ENCODE measurements at regions not wholly inside any gene's neighbourhood (a gene's known extent, or its start where the extent isn't known, plus 50 kb on each side); places are given as distances from the start of the nearest gene placed in this dataset.

DNA sequence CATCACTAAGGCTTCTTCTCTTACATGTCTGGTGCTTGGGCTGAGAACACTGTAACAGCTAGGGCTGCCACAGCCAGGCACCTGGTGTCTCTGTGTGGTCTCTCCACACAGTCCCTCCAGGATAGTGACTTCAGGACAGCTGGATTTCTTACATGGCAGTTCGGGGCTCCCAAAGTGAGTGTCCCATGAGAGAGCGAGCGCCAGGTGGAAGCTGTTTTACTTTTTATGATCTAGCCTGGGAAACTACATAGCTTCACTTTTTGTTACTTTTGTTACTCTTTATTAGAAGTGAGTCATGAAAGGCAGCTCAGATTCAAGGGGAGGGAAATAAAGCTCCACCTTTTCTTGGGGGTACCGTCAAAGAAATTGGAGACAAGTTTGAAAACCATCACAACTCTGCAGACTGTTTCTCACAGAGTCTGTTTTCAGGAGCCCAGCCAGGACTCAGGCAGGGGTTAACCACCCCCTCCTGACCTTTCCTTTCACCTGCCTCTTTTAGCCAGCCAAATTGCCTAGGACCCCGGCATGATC is 373.0 kb downstream of the MID1IP1 start:
- Histone ChIP-seq H3K27ac (ENCODE audit: extremely low read depth, low read depth, low read length) (no peak overlapping the region), H3K79me2 (ENCODE audit: control insufficient read depth, insufficient read depth, low read length) (no peaks in the 10 kb centered on the region), H3K9me1 (ENCODE audit: control insufficient read depth, insufficient read depth, low read length) (no peaks in the 10 kb centered on the region), H2AFZ (ENCODE audit: low read depth, low read length) (no peak overlapping the region), H3K9me3 (replicated peaks; ENCODE audit: control insufficient read depth, insufficient read depth, low read depth, low read length) (no peaks in the 10 kb centered on the region), H4K20me1 (replicated peaks; ENCODE audit: control insufficient read depth, insufficient read depth, low read length) (no peaks in the 10 kb centered on the region), H3K4me1 (replicated peaks in 1 of 2; ENCODE audit: control insufficient read depth in 2 of 2, insufficient read depth in 2 of 2, low read length in 2 of 2) (no peaks in the 10 kb centered on the region; a peak in 1 of 5 replicates), H3K4me2 (ENCODE audit: insufficient read depth, low read length) (no peak overlapping the region), H3K27me3 (ENCODE audit: control insufficient read depth in 2 of 2, insufficient read depth in 2 of 2, low read length in 2 of 2) (peaks cover 0 to 15% of the 10 kb centered on the region in 2 experiments; a peak in 2 of 5 replicates), H3K4me3 (no peak overlapping the region), H3K9ac (ENCODE audit: insufficient read depth in 1 of 2, low read depth in 2 of 2, low read length in 2 of 2) (no peak overlapping the region; a peak in 1 of 4 replicates), H3K36me3 (ENCODE audit: control insufficient read depth, insufficient read depth, low read length) (no peaks in the 10 kb centered on the region)
- WGBS (ENCODE audit: insufficient coverage, low coverage, missing lambda C conversion rate) = 16% methylated on average over 5 of the region's 5 CpGs
- DNase-seq (ENCODE audit: extremely low read depth in 1 of 4, low spot score in 3 of 4) = no peak
- no peak for ATAC-seq
- no peak for FAIRE-seq
- in situ Hi-C loops (cut with MboI) (no loop called here), intact Hi-C loops (cut with micrococcal nuclease) (no loop called here)
- ChIA-PET CTCF (ENCODE audit: low intra/inter-chr PET ratio) (no interaction called here), POLR2A (no interaction called here)
- TF ChIP-seq RBM22 (IDR thresholded peaks at IDR 0.05; ENCODE audit: low read depth, low read length, poor library complexity, severe bottlenecking) = no peak
- TF ChIP-seq, protein P1, sequence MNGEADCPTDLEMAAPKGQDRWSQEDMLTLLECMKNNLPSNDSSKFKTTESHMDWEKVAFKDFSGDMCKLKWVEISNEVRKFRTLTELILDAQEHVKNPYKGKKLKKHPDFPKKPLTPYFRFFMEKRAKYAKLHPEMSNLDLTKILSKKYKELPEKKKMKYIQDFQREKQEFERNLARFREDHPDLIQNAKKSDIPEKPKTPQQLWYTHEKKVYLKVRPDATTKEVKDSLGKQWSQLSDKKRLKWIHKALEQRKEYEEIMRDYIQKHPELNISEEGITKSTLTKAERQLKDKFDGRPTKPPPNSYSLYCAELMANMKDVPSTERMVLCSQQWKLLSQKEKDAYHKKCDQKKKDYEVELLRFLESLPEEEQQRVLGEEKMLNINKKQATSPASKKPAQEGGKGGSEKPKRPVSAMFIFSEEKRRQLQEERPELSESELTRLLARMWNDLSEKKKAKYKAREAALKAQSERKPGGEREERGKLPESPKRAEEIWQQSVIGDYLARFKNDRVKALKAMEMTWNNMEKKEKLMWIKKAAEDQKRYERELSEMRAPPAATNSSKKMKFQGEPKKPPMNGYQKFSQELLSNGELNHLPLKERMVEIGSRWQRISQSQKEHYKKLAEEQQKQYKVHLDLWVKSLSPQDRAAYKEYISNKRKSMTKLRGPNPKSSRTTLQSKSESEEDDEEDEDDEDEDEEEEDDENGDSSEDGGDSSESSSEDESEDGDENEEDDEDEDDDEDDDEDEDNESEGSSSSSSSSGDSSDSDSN (IDR thresholded peaks at IDR 0.05; ENCODE audit: borderline replicate concordance in 1 of 2, low read depth in 2 of 2, low read length in 2 of 2) = no peak
- TF ChIP-seq ZSCAN29 (IDR thresholded peaks at IDR 0.05) = no peak
- no peak for TF ChIP-seq ZNF707 (CRISPR knock-in tag; conservative IDR thresholded peaks at IDR 0.05)
- TF ChIP-seq ZNF354B (CRISPR knock-in tag; IDR thresholded peaks at IDR 0.05) = no peak
- no peak for TF ChIP-seq POLR2H (tag; IDR thresholded peaks at IDR 0.05; ENCODE audit: low read depth)
- no peak for TF ChIP-seq MTF1 (CRISPR knock-in tag; IDR thresholded peaks at IDR 0.05; ENCODE audit: borderline replicate concordance)
- no peak for TF ChIP-seq ZNF696 (CRISPR knock-in tag; conservative IDR thresholded peaks at IDR 0.05)
- TF ChIP-seq TAF1 (IDR thresholded peaks at IDR 0.05; ENCODE audit: control insufficient read depth, extremely low read depth, insufficient read depth, low read length, severe bottlenecking) = no peak
- TF ChIP-seq, protein P2, sequence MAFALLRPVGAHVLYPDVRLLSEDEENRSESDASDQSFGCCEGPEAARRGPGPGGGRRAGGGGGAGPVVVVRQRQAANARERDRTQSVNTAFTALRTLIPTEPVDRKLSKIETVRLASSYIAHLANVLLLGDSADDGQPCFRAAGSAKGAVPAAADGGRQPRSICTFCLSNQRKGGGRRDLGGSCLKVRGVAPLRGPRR (CRISPR knock-in tag; IDR thresholded peaks at IDR 0.05) = no peak
- TF ChIP-seq ZNF785 (CRISPR knock-in tag; IDR thresholded peaks at IDR 0.05) = no peak
- TF ChIP-seq RBM15 (IDR thresholded peaks at IDR 0.05; ENCODE audit: insufficient read depth, low read length) = no peak
- no peak for TF ChIP-seq SP1 (CRISPR knock-in tag; IDR thresholded peaks at IDR 0.05)
- TF ChIP-seq, protein P3, sequence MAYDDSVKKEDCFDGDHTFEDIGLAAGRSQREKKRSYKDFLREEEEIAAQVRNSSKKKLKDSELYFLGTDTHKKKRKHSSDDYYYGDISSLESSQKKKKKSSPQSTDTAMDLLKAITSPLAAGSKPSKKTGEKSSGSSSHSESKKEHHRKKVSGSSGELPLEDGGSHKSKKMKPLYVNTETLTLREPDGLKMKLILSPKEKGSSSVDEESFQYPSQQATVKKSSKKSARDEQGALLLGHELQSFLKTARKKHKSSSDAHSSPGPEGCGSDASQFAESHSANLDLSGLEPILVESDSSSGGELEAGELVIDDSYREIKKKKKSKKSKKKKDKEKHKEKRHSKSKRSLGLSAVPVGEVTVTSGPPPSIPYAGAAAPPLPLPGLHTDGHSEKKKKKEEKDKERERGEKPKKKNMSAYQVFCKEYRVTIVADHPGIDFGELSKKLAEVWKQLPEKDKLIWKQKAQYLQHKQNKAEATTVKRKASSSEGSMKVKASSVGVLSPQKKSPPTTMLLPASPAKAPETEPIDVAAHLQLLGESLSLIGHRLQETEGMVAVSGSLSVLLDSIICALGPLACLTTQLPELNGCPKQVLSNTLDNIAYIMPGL (CRISPR knock-in tag; IDR thresholded peaks at IDR 0.05) = no peak
- no peak for TF ChIP-seq ZNF316 (IDR thresholded peaks at IDR 0.05)
- TF ChIP-seq, protein P4, sequence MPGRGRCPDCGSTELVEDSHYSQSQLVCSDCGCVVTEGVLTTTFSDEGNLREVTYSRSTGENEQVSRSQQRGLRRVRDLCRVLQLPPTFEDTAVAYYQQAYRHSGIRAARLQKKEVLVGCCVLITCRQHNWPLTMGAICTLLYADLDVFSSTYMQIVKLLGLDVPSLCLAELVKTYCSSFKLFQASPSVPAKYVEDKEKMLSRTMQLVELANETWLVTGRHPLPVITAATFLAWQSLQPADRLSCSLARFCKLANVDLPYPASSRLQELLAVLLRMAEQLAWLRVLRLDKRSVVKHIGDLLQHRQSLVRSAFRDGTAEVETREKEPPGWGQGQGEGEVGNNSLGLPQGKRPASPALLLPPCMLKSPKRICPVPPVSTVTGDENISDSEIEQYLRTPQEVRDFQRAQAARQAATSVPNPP (IDR thresholded peaks at IDR 0.05; ENCODE audit: borderline replicate concordance, insufficient read depth, insufficient read length) = no peak
- no TSS peak for BruUV-seq (replicated peaks)
